HEK293 (cell line): ENCODE measurements at regions not wholly inside any gene's neighbourhood (a gene's known extent, or its start where the extent isn't known, plus 50 kb on each side); places are given as distances from the start of the nearest gene placed in this dataset.

Experiments used
- KLF8 ChIP-seq: fragments of 450-650 bp; formaldehyde crosslinking; IDR thresholded peaks from 2 replicates; pipeline ENCODE4 v1.5.1; 2016; ENCODE audit warnings: missing biosample characterization, missing genetic modification characterization
- SP7 ChIP-seq: fragments of 450-650 bp; formaldehyde crosslinking; IDR thresholded peaks from 2 replicates; pipeline ENCODE4 v1.5.1; 2016; ENCODE audit warnings: missing biosample characterization, missing genetic modification characterization
- ZBTB7A ChIP-seq: fragments of 450-650 bp; formaldehyde crosslinking; IDR thresholded peaks from 2 replicates; pipeline ENCODE4 v1.5.1; 2016; ENCODE audit warnings: low read depth, missing biosample characterization, missing genetic modification characterization
- ZFP69B ChIP-seq: fragments of 450-650 bp; formaldehyde crosslinking; IDR thresholded peaks from 2 replicates; pipeline ENCODE4 v1.5.1; 2016; ENCODE audit warnings: missing biosample characterization, missing genetic modification characterization
- ZNF140 ChIP-seq: fragments of 450-650 bp; formaldehyde crosslinking; IDR thresholded peaks from 2 replicates; pipeline ENCODE4 v1.5.1; 2016; ENCODE audit warnings: missing biosample characterization, missing genetic modification characterization
- ZNF37A ChIP-seq: fragments of 450-650 bp; IDR thresholded peaks from 2 replicates; pipeline ENCODE4 v1.5.1; 2018; ENCODE audit warnings: missing biosample characterization, missing genetic modification characterization
- ZNF514 ChIP-seq: fragments of 450-650 bp; formaldehyde crosslinking; IDR thresholded peaks from 2 replicates; pipeline ENCODE4 v1.5.1; 2016; ENCODE audit warnings: missing biosample characterization, missing genetic modification characterization
- ZNF530 ChIP-seq: fragments of 450-650 bp; formaldehyde crosslinking; IDR thresholded peaks from 2 replicates; pipeline ENCODE4 v1.5.1; 2016; ENCODE audit warnings: low read depth, missing biosample characterization, missing genetic modification characterization
- ZNF747 ChIP-seq: fragments of 450-650 bp; formaldehyde crosslinking; IDR thresholded peaks from 2 replicates; pipeline ENCODE4 v1.5.1; 2016; ENCODE audit warnings: missing biosample characterization, missing genetic modification characterization
- ZNF791 ChIP-seq: fragments of 450-650 bp; formaldehyde crosslinking; IDR thresholded peaks from 2 replicates; pipeline ENCODE4 v1.5.1; 2016; ENCODE audit warnings: missing biosample characterization, missing genetic modification characterization
- TF ChIP-seq, protein P1 (sequence below): fragments of 450-650 bp; formaldehyde crosslinking; IDR thresholded peaks from 2 replicates; pipeline ENCODE4 v1.5.1; 2016; ENCODE audit warnings: missing biosample characterization, missing genetic modification characterization
- TF ChIP-seq, protein P2 (sequence below): fragments of 450-650 bp; formaldehyde crosslinking; IDR thresholded peaks from 2 replicates; pipeline ENCODE4 v1.5.1; 2016; ENCODE audit warnings: missing biosample characterization, missing genetic modification characterization

DNA sequence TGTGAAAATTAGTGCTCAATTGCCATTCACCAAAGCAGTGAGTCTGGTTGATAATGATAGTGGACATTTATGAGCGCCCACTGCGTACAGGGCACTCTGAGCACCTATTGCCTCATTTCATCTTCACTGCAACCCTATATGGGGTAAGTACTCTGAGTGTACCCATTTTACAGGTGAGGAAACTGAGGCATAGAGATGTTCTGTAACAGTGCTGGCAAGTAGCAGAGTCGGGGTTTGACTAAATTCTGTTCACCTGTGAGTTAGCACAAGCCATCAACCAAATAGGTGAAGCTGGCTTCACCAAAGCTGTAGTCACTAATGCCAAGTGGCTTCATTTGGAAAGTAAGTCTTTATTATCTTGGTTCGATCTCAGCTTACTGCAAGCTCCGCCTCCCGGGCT is 135.8 kb downstream of the SPAG6 start:
- TF ChIP-seq, protein P1, sequence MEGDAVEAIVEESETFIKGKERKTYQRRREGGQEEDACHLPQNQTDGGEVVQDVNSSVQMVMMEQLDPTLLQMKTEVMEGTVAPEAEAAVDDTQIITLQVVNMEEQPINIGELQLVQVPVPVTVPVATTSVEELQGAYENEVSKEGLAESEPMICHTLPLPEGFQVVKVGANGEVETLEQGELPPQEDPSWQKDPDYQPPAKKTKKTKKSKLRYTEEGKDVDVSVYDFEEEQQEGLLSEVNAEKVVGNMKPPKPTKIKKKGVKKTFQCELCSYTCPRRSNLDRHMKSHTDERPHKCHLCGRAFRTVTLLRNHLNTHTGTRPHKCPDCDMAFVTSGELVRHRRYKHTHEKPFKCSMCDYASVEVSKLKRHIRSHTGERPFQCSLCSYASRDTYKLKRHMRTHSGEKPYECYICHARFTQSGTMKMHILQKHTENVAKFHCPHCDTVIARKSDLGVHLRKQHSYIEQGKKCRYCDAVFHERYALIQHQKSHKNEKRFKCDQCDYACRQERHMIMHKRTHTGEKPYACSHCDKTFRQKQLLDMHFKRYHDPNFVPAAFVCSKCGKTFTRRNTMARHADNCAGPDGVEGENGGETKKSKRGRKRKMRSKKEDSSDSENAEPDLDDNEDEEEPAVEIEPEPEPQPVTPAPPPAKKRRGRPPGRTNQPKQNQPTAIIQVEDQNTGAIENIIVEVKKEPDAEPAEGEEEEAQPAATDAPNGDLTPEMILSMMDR (tag by site-specific recombination) = no peak
- TF ChIP-seq ZNF747 (tag by site-specific recombination) (no peak), ZNF37A (tag by site-specific recombination) (no peak), ZNF791 (tag by site-specific recombination) (no peak), KLF8 (tag by site-specific recombination) (no peak), ZBTB7A (no peak), ZNF530 (tag by site-specific recombination) (no peak), ZNF140 (no peak), SP7 (tag by site-specific recombination) (no peak), ZNF514 (tag by site-specific recombination) (no peak), ZFP69B (tag by site-specific recombination) (no peak)
- TF ChIP-seq, protein P2, sequence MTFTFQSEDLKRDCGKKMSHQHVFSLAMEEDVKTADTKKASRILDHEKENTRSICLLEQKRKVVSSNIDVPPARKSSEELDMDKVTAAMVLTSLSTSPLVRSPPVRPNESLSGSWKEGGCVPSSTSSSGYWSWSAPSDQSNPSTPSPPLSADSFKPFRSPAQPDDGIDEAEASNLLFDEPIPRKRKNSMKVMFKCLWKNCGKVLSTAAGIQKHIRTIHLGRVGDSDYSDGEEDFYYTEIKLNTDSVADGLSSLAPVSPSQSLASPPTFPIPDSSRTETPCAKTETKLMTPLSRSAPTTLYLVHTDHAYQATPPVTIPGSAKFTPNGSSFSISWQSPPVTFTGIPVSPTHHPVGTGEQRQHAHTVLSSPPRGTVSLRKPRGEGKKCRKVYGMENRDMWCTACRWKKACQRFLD (tag by site-specific recombination) = no peak
